Astrocyte of the cerebellum (primary cell): ENCODE measurements at regions not wholly inside any gene's neighbourhood (a gene's known extent, or its start where the extent isn't known, plus 50 kb on each side); places are given as distances from the start of the nearest gene placed in this dataset.

ENCODE experiments used
- DNase-seq: peaks from one replicate; pipeline ENCODE4 v3.0.0-alpha.2; 2011; ENCODE audit warnings: low read depth
- H3K4me3 ChIP-seq: 2 replicates; pipeline ENCODE4 v1.5.1; 2011; ENCODE audit warnings: mild to moderate bottlenecking, low read depth, low read length, moderate library complexity
- CTCF ChIP-seq: IDR thresholded peaks from 2 replicates; pipeline ENCODE4 v1.5.1; 2012; ENCODE audit warnings: low read length, low read depth, moderate library complexity, mild to moderate bottlenecking; ENCODE audit errors: missing control alignments
- in situ Hi-C: cut with HindIII; loops from 2 replicates; pipeline ENCODE4 v1.10.0; 2017; ENCODE audit warnings: low sequenced_read_pairs

- in situ Hi-C loops: loop anchor here (5.0 kb wide), 1 partner anchor 43 kb away; no protein-coding TSS in a partner anchor
- no peak overlapping the region for H3K4me3 ChIP-seq
- no peak for TF ChIP-seq CTCF
- no peak for DNase-seq
Observed at GRCh38 chr7:23959821-23960220, 249.8 kb downstream of the STK31 start.

DNA sequence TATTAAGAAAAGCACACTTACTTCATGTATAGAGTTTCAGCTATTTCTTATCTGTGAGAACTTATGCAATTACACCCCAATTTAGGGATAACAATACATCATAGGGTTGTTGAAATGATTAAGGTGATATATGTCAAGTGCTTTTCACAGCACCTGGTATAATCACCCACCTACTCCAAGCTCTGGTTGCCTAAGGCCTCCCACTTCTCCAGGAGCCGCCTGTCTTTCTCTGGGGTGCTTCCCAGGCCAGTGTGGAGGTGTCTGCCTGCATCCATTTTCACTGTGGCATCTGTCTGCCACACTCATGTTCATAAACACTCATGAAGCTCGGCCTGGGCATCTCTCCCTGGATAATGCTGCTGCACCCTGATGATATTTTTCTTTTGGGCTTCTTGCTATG lies 250.3 kb downstream of the STK31 start:
- no peak for TF ChIP-seq CTCF
- DNase-seq: no peak
- no peak overlapping the region for H3K4me3 ChIP-seq
- in situ Hi-C loops: no loop called here

- in situ Hi-C loops: no loop called here
- no peak for DNase-seq
- no peak for TF ChIP-seq CTCF
- H3K4me3 ChIP-seq: no peak overlapping the region
Observed at GRCh38 chr7:23963461-23964165, 253.6 kb downstream of the STK31 start.

- no peak for TF ChIP-seq CTCF
- no peak for DNase-seq
- no peak overlapping the region for H3K4me3 ChIP-seq
- in situ Hi-C loops: no loop called here
Observed at GRCh38 chr7:23964715-23965114, 254.7 kb downstream of the STK31 start.

- in situ Hi-C loops: no loop called here
- TF ChIP-seq CTCF: no peak
Observed at GRCh38 chr7:23965296-23965695, 255.3 kb downstream of the STK31 start.

GRCh38 chr7:23966941-23967340 lies 256.9 kb downstream of the STK31 start:
- no peak overlapping the region for H3K4me3 ChIP-seq
- DNase-seq: no peak
- no peak for TF ChIP-seq CTCF
- in situ Hi-C loops: no loop called here

More at GRCh38 chr7:23965296-23965695, 255.3 kb downstream of the STK31 start:
- no peak overlapping the region for H3K4me3 ChIP-seq
- no peak for DNase-seq
